HUES64 (cell line): ENCODE measurements at regions not wholly inside any gene's neighbourhood (a gene's known extent, or its start where the extent isn't known, plus 50 kb on each side); places are given as distances from the start of the nearest gene placed in this dataset.

Source experiments
- H3K27ac ChIP-seq: 2 replicates; pipeline ENCODE4 v1.7.0; 2013; ENCODE audit warnings: low read depth, low read length, inconsistent platforms
- H3K27me3 ChIP-seq: 2 replicates; pipeline ENCODE4 v1.6.1; 2013; ENCODE audit warnings: mild to moderate bottlenecking, low read length; ENCODE audit not compliant: insufficient read depth
- H3K36me3 ChIP-seq: 2 replicates; pipeline ENCODE4 v1.6.1; 2013; ENCODE audit warnings: mild to moderate bottlenecking, low read length; ENCODE audit not compliant: insufficient read depth
- H3K4me1 ChIP-seq: 2 replicates; pipeline ENCODE4 v1.6.1; 2013; ENCODE audit warnings: mild to moderate bottlenecking, low read length, moderate library complexity; ENCODE audit not compliant: insufficient read depth
- H3K4me3 ChIP-seq: 2 replicates; pipeline ENCODE4 v1.5.1; 2013; ENCODE audit warnings: mild to moderate bottlenecking, low read length, moderate library complexity
- H3K9ac ChIP-seq: 2 replicates; pipeline ENCODE4 v1.6.1; 2013; ENCODE audit warnings: mild to moderate bottlenecking, low read depth, low read length
- H3K9me3 ChIP-seq: 2 replicates; pipeline ENCODE4 v1.6.1; 2013; ENCODE audit warnings: low read depth, low read length; ENCODE audit not compliant: insufficient read depth
- WGBS: fragments of 150-250, 120-280 bp; methylation state at CpG from one replicate; pipeline ENCODE4 v1.1.7; 2013; ENCODE audit warnings: missing lambda C conversion rate; 5-methylcytosine and 5-hydroxymethylcytosine counted together

DNA sequence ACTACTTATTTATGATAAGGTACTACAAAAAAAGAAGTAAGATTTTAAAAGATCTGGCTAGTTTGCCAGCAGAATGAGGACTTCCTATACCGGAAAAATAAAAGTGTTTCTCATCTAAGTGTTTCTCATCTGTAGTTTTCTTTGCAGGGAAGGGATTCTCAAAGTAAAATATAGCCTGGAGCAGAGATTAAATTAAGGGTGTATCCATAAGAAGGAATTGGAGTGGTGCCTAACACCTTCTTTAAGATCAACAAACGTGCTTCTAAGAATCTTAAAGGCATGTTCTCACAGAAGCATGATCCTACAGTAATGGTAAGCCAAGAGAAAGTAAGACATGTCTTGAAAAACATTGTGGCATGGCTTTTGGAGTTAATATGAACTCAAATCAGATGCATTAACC lies 528.2 kb downstream of the GBA3 start:
- Histone ChIP-seq H3K4me3 (no peak overlapping the region), H3K4me1 (no peaks in the 10 kb centered on the region), H3K9ac (no peak overlapping the region), H3K36me3 (no peaks in the 10 kb centered on the region), H3K27ac (no peak overlapping the region), H3K9me3 (no peaks in the 10 kb centered on the region), H3K27me3 (no peaks in the 10 kb centered on the region)
- 100% methylated on average over 2 of the region's 2 CpGs for WGBS

GRCh38 chr4:23219779-23220408 lies 527.2 kb downstream of the GBA3 start:
- no peaks in the 10 kb centered on the region for H3K4me1 ChIP-seq
- no peak overlapping the region for H3K9ac ChIP-seq
- no peak overlapping the region for H3K27ac ChIP-seq
- no peaks in the 10 kb centered on the region for H3K27me3 ChIP-seq
- 92% methylated on average over 3 of the region's 3 CpGs for WGBS
- H3K4me3 ChIP-seq: no peak overlapping the region
- H3K9me3 ChIP-seq: no peaks in the 10 kb centered on the region
- H3K36me3 ChIP-seq: no peaks in the 10 kb centered on the region

GRCh38 chr4:23213198-23213597 lies 520.5 kb downstream of the GBA3 start:
- no peaks in the 10 kb centered on the region for H3K36me3 ChIP-seq
- H3K9me3 ChIP-seq: no peaks in the 10 kb centered on the region
- peaks cover 12% of the 10 kb centered on the region for H3K4me1 ChIP-seq
- H3K27ac ChIP-seq: no peak overlapping the region
- 100% methylated on average over 1 of the region's 2 CpGs for WGBS
- H3K27me3 ChIP-seq: no peaks in the 10 kb centered on the region
- no peak overlapping the region for H3K9ac ChIP-seq
- H3K4me3 ChIP-seq: no peak overlapping the region

DNA sequence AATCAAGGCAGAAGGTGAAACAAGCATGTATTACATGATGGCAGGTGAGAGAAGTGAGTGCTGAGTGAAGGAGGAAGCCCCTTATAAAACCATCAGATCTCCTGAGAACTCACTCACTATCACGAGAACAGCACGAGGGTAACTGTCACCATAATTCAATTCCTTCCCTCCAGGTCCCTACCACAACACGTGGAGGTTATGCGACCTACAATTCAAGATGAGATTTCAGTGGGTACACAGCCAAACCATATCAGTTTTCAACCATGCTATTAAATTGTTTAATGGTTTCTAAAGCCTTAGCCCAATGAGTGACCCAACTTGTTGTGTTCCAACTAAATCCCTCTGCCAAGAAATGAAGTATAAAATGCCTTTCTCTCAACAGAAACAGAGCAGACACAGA lies 519.8 kb downstream of the GBA3 start:
- Histone ChIP-seq H3K36me3 (no peaks in the 10 kb centered on the region), H3K27me3 (no peaks in the 10 kb centered on the region), H3K4me1 (peaks cover 12% of the 10 kb centered on the region), H3K9ac (no peak overlapping the region), H3K9me3 (no peaks in the 10 kb centered on the region; the same call in 1 of the 2 replicates), H3K27ac (no peak overlapping the region), H3K4me3 (no peak overlapping the region)
- 90% methylated on average over 4 of the region's 4 CpGs for WGBS

DNA sequence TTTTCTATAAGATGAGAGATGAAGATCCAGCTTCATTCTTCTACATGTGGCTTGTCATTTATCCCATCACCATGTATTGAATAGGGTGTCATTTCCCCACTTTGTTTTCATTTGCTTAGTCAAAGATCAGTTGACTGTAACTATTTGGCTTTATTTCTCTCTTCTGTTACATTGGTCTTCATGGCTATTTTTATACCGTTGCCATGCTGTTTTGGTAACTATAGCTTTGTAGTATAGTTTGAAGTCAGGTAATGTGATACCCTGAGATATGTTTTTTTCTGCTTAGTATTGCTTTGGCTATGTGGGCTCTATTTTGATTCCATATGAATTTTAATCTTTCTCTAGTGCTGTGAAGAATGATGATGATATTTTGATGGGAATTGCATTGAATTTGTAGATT lies 514.3 kb downstream of the GBA3 start:
- WGBS: 95% methylated on average over 1 of the region's 1 CpG
- Histone ChIP-seq H3K4me1 (peaks cover 12% of the 10 kb centered on the region), H3K27me3 (no peaks in the 10 kb centered on the region), H3K9me3 (peaks cover 9% of the 10 kb centered on the region), H3K36me3 (no peaks in the 10 kb centered on the region), H3K27ac (no peak overlapping the region), H3K9ac (no peak overlapping the region), H3K4me3 (no peak overlapping the region)

- no peaks in the 10 kb centered on the region for H3K4me1 ChIP-seq
- no peaks in the 10 kb centered on the region for H3K36me3 ChIP-seq
- 93% methylated on average over 8 of the region's 8 CpGs for WGBS
- no peak overlapping the region for H3K9ac ChIP-seq
- no peak overlapping the region for H3K4me3 ChIP-seq
- no peak overlapping the region for H3K27ac ChIP-seq
- H3K9me3 ChIP-seq: peaks cover 9% of the 10 kb centered on the region
- H3K27me3 ChIP-seq: no peaks in the 10 kb centered on the region
Observed at GRCh38 chr4:23202712-23203247, 510.0 kb downstream of the GBA3 start.

GRCh38 chr4:23194751-23195150 lies 502.0 kb downstream of the GBA3 start:
- Histone ChIP-seq H3K27ac (no peak overlapping the region), H3K4me3 (no peak overlapping the region), H3K27me3 (no peaks in the 10 kb centered on the region), H3K9ac (no peak overlapping the region), H3K9me3 (0 out of 2 replicates have a peak, but pooled peaks cover 5% of the 10 kb centered on the region), H3K4me1 (peaks cover 10% of the 10 kb centered on the region; the same call in 1 of the 2 replicates), H3K36me3 (no peaks in the 10 kb centered on the region)

DNA sequence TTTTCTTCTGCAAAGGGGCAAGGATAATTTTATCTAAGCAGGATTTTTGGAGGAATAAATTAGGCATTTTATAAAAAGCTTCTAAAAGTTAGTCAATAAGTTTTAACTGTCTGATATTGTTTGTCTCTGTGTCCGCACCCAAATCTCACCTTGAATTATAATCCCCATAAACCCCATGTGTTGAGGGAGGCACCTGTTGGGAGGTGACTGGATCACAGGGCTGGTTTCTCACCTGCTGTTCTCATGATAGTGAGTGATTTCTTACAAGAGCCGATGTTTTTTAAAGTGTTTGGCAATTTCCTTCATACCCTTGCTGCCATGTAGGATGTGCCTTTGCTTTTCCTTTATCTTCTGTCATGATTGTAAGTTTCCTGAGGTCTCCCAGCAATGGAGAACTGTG lies 481.4 kb downstream of the GBA3 start:
- WGBS: 100% methylated on average over 1 of the region's 2 CpGs

GRCh38 chr4:23171976-23172375 lies 479.2 kb downstream of the GBA3 start:
- H3K9me3 ChIP-seq: peaks cover 2% of the 10 kb centered on the region; the same call in 1 of the 2 replicates
- no peaks in the 10 kb centered on the region for H3K36me3 ChIP-seq
- no peak overlapping the region for H3K9ac ChIP-seq
- no peaks in the 10 kb centered on the region for H3K27me3 ChIP-seq
- no peak overlapping the region for H3K27ac ChIP-seq
- H3K4me3 ChIP-seq: no peak overlapping the region
- H3K4me1 ChIP-seq: peaks cover 10% of the 10 kb centered on the region; the same call in 1 of the 2 replicates
- 50% methylated on average over 2 of the region's 2 CpGs for WGBS

More for the DNA sequence above, 481.4 kb downstream of the GBA3 start:
- Histone ChIP-seq H3K4me3 (no peak overlapping the region), H3K27ac (no peak overlapping the region), H3K27me3 (no peaks in the 10 kb centered on the region), H3K4me1 (peaks cover 7% of the 10 kb centered on the region; the same call in 1 of the 2 replicates), H3K36me3 (no peaks in the 10 kb centered on the region), H3K9me3 (peaks cover 2% of the 10 kb centered on the region; the same call in 1 of the 2 replicates), H3K9ac (no peak overlapping the region)

DNA sequence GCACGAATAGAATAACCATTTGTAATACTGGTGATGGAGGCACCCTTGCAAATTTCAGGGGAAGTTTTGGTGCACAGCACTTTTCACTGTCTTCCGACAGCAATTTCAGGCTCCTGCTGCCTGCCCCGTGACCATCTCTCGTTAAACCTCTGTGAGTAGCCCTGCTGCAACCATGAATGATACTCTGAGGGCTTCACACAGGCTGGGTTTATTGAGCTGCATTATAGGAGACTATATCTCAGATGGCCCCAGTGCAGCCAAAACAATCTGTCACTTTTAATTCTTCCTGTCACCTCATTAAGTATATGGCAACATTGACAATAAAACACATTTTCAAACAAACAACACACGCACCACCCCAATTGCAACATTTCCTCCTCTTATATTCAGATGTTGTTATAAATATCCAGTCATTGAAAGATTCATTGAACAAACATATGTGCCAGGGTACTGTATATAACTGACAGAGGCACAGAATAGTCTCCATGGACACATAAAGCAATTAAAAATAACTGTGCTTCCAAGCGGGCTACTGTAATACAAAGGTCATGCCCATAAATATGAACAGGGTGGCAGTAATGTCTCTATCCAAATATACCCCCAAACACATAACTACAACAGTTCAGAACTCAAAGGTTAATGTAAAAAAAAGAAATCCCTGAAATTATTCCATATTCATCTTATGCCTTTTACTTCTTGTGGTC lies 477.0 kb downstream of the GBA3 start:
- H3K27ac ChIP-seq: no peak overlapping the region
- H3K27me3 ChIP-seq: no peaks in the 10 kb centered on the region
- 89% methylated on average over 6 of the region's 6 CpGs for WGBS
- no peak overlapping the region for H3K4me3 ChIP-seq
- H3K4me1 ChIP-seq: peaks cover 10% of the 10 kb centered on the region; the same call in 1 of the 2 replicates
- H3K9ac ChIP-seq: no peak overlapping the region
- no peaks in the 10 kb centered on the region for H3K36me3 ChIP-seq
- peaks cover 2% of the 10 kb centered on the region; the same call in 1 of the 2 replicates for H3K9me3 ChIP-seq

GRCh38 chr4:23166919-23167318 lies 474.2 kb downstream of the GBA3 start:
- Histone ChIP-seq H3K9me3 (no peaks in the 10 kb centered on the region), H3K27me3 (no peaks in the 10 kb centered on the region), H3K4me1 (peaks cover 31% of the 10 kb centered on the region), H3K4me3 (no peak overlapping the region), H3K36me3 (no peaks in the 10 kb centered on the region), H3K9ac (no peak overlapping the region), H3K27ac (no peak overlapping the region)
- 100% methylated on average over 1 of the region's 1 CpG for WGBS
